SK-N-SH (cell line): ENCODE measurements at regions not wholly inside any gene's neighbourhood (a gene's known extent, or its start where the extent isn't known, plus 50 kb on each side); places are given as distances from the start of the nearest gene placed in this dataset.

ENCODE experiments used
- CTCF ChIA-PET: fragments of 300-600, 350-600 bp; formaldehyde crosslinking; extraction: SDS; loops from one replicate; lab custom pipeline; 2021; lab: Yijun Ruan, JAX
- POLR2A ChIA-PET: fragments of 350-600 bp; sonication (Branson Sonifier 250); formaldehyde crosslinking; extraction: SDS; loops from one replicate; lab custom pipeline; 2020; ENCODE audit warnings: antibody characterized with exemption, inconsistent platforms; lab: Yijun Ruan, JAX
- DNase-seq: peaks from one replicate; pipeline ENCODE4 v3.0.0; 2012
- H2AFZ ChIP-seq: fragments of 200-600 bp; sonication (generic); 2 replicates; pipeline ENCODE4 v1.8.1; 2016; ENCODE audit warnings: antibody characterized with exemption, mild to moderate bottlenecking, low read depth
- H3F3A ChIP-seq: fragments of 200-600 bp; sonication (generic); replicated peaks from 2 replicates; pipeline ENCODE3; 2016; ENCODE audit warnings: antibody characterized with exemption, mild to moderate bottlenecking; ENCODE audit not compliant: insufficient read depth
- H3K27ac ChIP-seq, 2 experiments: fragments of 200-500 bp in 1 of 2; fragments of 200-600 bp in 1 of 2; sonication (Bioruptor generic) in 1 of 2; sonication (generic), shearing (Covaris generic) in 1 of 2; 2 replicates each; pipeline versions ENCODE4 v1.5.1 to v1.6.1; 2014 to 2016; ENCODE audit warnings: low read depth in 2 of 2, inconsistent platforms in 1 of 2, low read length in 1 of 2, mild to moderate bottlenecking in 1 of 2, mixed read lengths in 1 of 2
- H3K27me3 ChIP-seq: fragments of 200-600 bp; sonication (generic), shearing (Covaris generic); 2 replicates; pipeline ENCODE4 v1.6.1; 2016; ENCODE audit warnings: mixed run types; ENCODE audit not compliant: insufficient read depth
- H3K36me3 ChIP-seq, 2 experiments: fragments of 200-500 bp in 1 of 2; fragments of 200-600 bp in 1 of 2; sonication (Bioruptor generic) in 1 of 2; sonication (generic) in 1 of 2; replicated peaks in 1 of 2; 2 replicates each; pipeline versions ENCODE3 to v1.5.1; 2014 to 2016; ENCODE audit warnings: low read length in 1 of 2, mild to moderate bottlenecking in 1 of 2; ENCODE audit not compliant: insufficient read depth in 2 of 2, control insufficient read depth in 1 of 2
- H3K4me1 ChIP-seq, 2 experiments: fragments of 200-500 bp in 1 of 2; fragments of 200-600 bp in 1 of 2; sonication (Bioruptor generic) in 1 of 2; sonication (generic), shearing (Covaris generic) in 1 of 2; 2 replicates each; pipeline versions ENCODE4 v1.5.1 to v1.6.1; 2014 to 2016; ENCODE audit warnings: low read depth in 1 of 2, low read length in 1 of 2, mixed run types in 1 of 2; ENCODE audit not compliant: insufficient read depth in 2 of 2, control insufficient read depth in 1 of 2
- H3K4me2 ChIP-seq: fragments of 200-600 bp; sonication (generic), shearing (Covaris generic); 2 replicates; pipeline ENCODE4 v1.6.1; 2017; ENCODE audit warnings: mixed run types
- H3K4me3 ChIP-seq, 2 experiments: fragments of 200-500 bp in 1 of 2; fragments of 200-600 bp in 1 of 2; sonication (Bioruptor generic) in 1 of 2; sonication (generic), shearing (Covaris generic) in 1 of 2; 2 replicates each; pipeline versions ENCODE4 v1.5.1 to v1.8.1; 2014 to 2016; ENCODE audit warnings: low read depth in 2 of 2, inconsistent platforms in 1 of 2, low read length in 1 of 2, mild to moderate bottlenecking in 1 of 2, mixed read lengths in 1 of 2, moderate library complexity in 1 of 2
- H3K79me2 ChIP-seq: fragments of 200-600 bp; sonication (generic); 2 replicates; pipeline ENCODE4 v1.8.1; 2017; ENCODE audit warnings: mild to moderate bottlenecking; ENCODE audit not compliant: insufficient read depth
- H3K9ac ChIP-seq: fragments of 200-600 bp; sonication (generic); 2 replicates; pipeline ENCODE4 v1.6.1; 2017; ENCODE audit warnings: mixed run types
- H3K9me2 ChIP-seq: fragments of 200-600 bp; sonication (generic); 2 replicates; pipeline ENCODE4 v1.6.1; 2017; ENCODE audit warnings: mixed run types
- H3K9me3 ChIP-seq: fragments of 200-600 bp; sonication (generic); 2 replicates; pipeline ENCODE4 v1.6.1; 2017; ENCODE audit warnings: mixed run types, mild to moderate bottlenecking, moderate library complexity
- H4K20me1 ChIP-seq: fragments of 200-600 bp; sonication (generic); 2 replicates; pipeline ENCODE4 v1.6.1; 2017; ENCODE audit warnings: mild to moderate bottlenecking, mixed run types; ENCODE audit not compliant: insufficient read depth
- CHD2 ChIP-seq: fragments of 150-350 bp; IDR thresholded peaks from 2 replicates; pipeline ENCODE4 v1.6.1; 2018; ENCODE audit warnings: low read length; ENCODE audit not compliant: partially characterized antibody
- CTCF ChIP-seq: fragments of 200-600 bp; sonication (generic); IDR thresholded peaks from 2 replicates; pipeline ENCODE4 v1.6.1; 2017; ENCODE audit warnings: antibody characterized with exemption, mild to moderate bottlenecking, moderate library complexity
- ELF1 ChIP-seq: IDR thresholded peaks from 2 replicates; pipeline ENCODE4 v1.4.0; 2012
- EP300 ChIP-seq, 2 experiments: IDR thresholded peaks; 2 replicates each; pipeline versions ENCODE4 v1.4.0 to v1.6.1; 2012; ENCODE audit warnings: borderline replicate concordance in 1 of 2, low read depth in 1 of 2, low read length in 1 of 2
- FOXM1 ChIP-seq: IDR thresholded peaks from 2 replicates; pipeline ENCODE4 v1.4.0; 2012; ENCODE audit warnings: low read depth, mild to moderate bottlenecking
- GABPA ChIP-seq: IDR thresholded peaks from 2 replicates; pipeline ENCODE4 v1.4.0; 2012; ENCODE audit warnings: low read depth, mild to moderate bottlenecking
- GATA2 ChIP-seq: sonication (generic); formaldehyde crosslinking; IDR thresholded peaks from 2 replicates; pipeline ENCODE4 v1.5.0; 2020; ENCODE audit warnings: mild to moderate bottlenecking, missing genetic modification reagents
- MAX ChIP-seq: IDR thresholded peaks from 2 replicates; pipeline ENCODE4 v1.4.0; 2012; ENCODE audit warnings: low read depth
- MEF2A ChIP-seq: IDR thresholded peaks from 2 replicates; pipeline ENCODE4 v1.4.0; 2012; ENCODE audit warnings: low read depth, borderline replicate concordance
- POLR2AphosphoS5 ChIP-seq: IDR thresholded peaks from 2 replicates; pipeline ENCODE4 v1.6.1; 2012; ENCODE audit warnings: low read depth, low read length
- RCOR1 ChIP-seq: fragments of 150-350 bp; IDR thresholded peaks from 2 replicates; pipeline ENCODE4 v1.6.1; 2017; ENCODE audit warnings: antibody characterized with exemption, low read length
- RFX5 ChIP-seq: IDR thresholded peaks from 2 replicates; pipeline ENCODE4 v1.6.1; 2012; ENCODE audit warnings: mild to moderate bottlenecking, improper control_type of control experiment, low read length
- RXRA ChIP-seq: IDR thresholded peaks from 2 replicates; pipeline ENCODE4 v1.4.0; 2012; ENCODE audit warnings: low read depth, mild to moderate bottlenecking, borderline replicate concordance
- SIN3A ChIP-seq: IDR thresholded peaks from 2 replicates; pipeline ENCODE4 v1.6.1; 2012; ENCODE audit warnings: low read depth, mild to moderate bottlenecking, low read length, moderate library complexity, borderline replicate concordance
- SMC3 ChIP-seq: IDR thresholded peaks from 2 replicates; pipeline ENCODE4 v1.6.1; 2012; ENCODE audit warnings: low read depth, low read length, improper control_type of control experiment
- TAF1 ChIP-seq: IDR thresholded peaks from 2 replicates; pipeline ENCODE4 v1.6.1; 2012; ENCODE audit warnings: low read depth, mild to moderate bottlenecking, low read length, moderate library complexity, borderline replicate concordance
- WGBS: methylation state at CpG from one replicate; pipeline ENCODE4 v1.1.6; 2017; ENCODE audit warnings: low lambda C conversion rate; 5-methylcytosine and 5-hydroxymethylcytosine counted together
- TF ChIP-seq, protein P1 (sequence below): fragments of 150-350 bp; IDR thresholded peaks from 2 replicates; pipeline ENCODE4 v1.6.1; 2016; ENCODE audit warnings: mild to moderate bottlenecking, low read depth, low read length
- TF ChIP-seq, protein P2 (sequence below): IDR thresholded peaks from 2 replicates; pipeline ENCODE4; 2012

GRCh38 chr6:109236115-109237076 is 141.1 kb downstream of the CEP57L1 start:
- no peak for DNase-seq
- TF ChIP-seq GATA2 (CRISPR knock-in tag) = no peak
- TF ChIP-seq, protein P1, sequence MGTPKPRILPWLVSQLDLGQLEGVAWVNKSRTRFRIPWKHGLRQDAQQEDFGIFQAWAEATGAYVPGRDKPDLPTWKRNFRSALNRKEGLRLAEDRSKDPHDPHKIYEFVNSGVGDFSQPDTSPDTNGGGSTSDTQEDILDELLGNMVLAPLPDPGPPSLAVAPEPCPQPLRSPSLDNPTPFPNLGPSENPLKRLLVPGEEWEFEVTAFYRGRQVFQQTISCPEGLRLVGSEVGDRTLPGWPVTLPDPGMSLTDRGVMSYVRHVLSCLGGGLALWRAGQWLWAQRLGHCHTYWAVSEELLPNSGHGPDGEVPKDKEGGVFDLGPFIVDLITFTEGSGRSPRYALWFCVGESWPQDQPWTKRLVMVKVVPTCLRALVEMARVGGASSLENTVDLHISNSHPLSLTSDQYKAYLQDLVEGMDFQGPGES = no peak
- TF ChIP-seq FOXM1 = no peak
- TF ChIP-seq TAF1 = no peak
- no peak for TF ChIP-seq POLR2AphosphoS5
- no peak for TF ChIP-seq SIN3A
- TF ChIP-seq RXRA = no peak
- TF ChIP-seq EP300 (IDR thresholded peaks at IDR 0.05; ENCODE audit: borderline replicate concordance in 1 of 2, low read depth in 1 of 2, low read length in 1 of 2) = no peak
- TF ChIP-seq CTCF = no peak
- no peak for TF ChIP-seq CHD2
- TF ChIP-seq MEF2A = no peak
- no peak for TF ChIP-seq RFX5
- TF ChIP-seq RCOR1 = no peak
- no peak for TF ChIP-seq MAX
- TF ChIP-seq SMC3 = no peak
- TF ChIP-seq ELF1 = no peak
- TF ChIP-seq, protein P2, sequence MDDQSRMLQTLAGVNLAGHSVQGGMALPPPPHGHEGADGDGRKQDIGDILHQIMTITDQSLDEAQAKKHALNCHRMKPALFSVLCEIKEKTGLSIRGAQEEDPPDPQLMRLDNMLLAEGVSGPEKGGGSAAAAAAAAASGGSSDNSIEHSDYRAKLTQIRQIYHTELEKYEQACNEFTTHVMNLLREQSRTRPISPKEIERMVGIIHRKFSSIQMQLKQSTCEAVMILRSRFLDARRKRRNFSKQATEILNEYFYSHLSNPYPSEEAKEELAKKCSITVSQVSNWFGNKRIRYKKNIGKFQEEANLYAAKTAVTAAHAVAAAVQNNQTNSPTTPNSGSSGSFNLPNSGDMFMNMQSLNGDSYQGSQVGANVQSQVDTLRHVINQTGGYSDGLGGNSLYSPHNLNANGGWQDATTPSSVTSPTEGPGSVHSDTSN = no peak
- TF ChIP-seq GABPA = no peak
- no peaks in the 10 kb centered on the region for H3K36me3 ChIP-seq
- H3K27me3 ChIP-seq = no peaks in the 10 kb centered on the region
- no peak overlapping the region for H3K4me2 ChIP-seq
- no peak overlapping the region for H3K27ac ChIP-seq
- H3K4me1 ChIP-seq = no peaks in the 10 kb centered on the region; a peak in 1 of 4 replicates
- no peaks in the 10 kb centered on the region for H3F3A ChIP-seq
- no peaks in the 10 kb centered on the region for H3K9me3 ChIP-seq
- no peak overlapping the region for H3K4me3 ChIP-seq
- no peaks in the 10 kb centered on the region for H4K20me1 ChIP-seq
- ChIA-PET POLR2A (no interaction called here), CTCF (interaction anchor here (1.2 to 1.3 kb wide), 3 partner anchors 9 to 48 kb away, joined by 3 to 8 read pairs (median 4); no protein-coding TSS in a partner anchor)
- 93% methylated on average over 15 of the region's 18 CpGs for WGBS
- no peaks in the 10 kb centered on the region for H3K9me2 ChIP-seq
- H3K79me2 ChIP-seq = no peaks in the 10 kb centered on the region
- H2AFZ ChIP-seq = no peak overlapping the region
- no peak overlapping the region for H3K9ac ChIP-seq
